ENCODE measurements at regions not wholly inside any gene's neighbourhood (a gene's known extent, or its start where the extent isn't known, plus 50 kb on each side); places are given as distances from the start of the nearest gene placed in this dataset.

- TF ChIP-seq CTCF (IDR thresholded peaks at IDR 0.05) (no peak), POLR2AphosphoS5 (IDR thresholded peaks at IDR 0.05) (no peak), EP300 (IDR thresholded peaks at IDR 0.05) (no peak), POLR2A (IDR thresholded peaks at IDR 0.05; ENCODE audit: low read depth) (no peak)
Measured at GRCh38 chr16:82470016-82470415, 156.8 kb upstream of the CDH13 start.
